ENCODE measurements at regions not wholly inside any gene's neighbourhood (a gene's known extent, or its start where the extent isn't known, plus 50 kb on each side); places are given as distances from the start of the nearest gene placed in this dataset.

- no peak for DNase-seq
Observed at GRCh38 chr5:29367176-29367833, 1826.2 kb upstream of the CDH6 start.

GRCh38 chr5:29351170-29351569, 1842.3 kb upstream of the CDH6 start:
- DNase-seq = no peak

GRCh38 chr5:29337030-29337429, 1856.5 kb upstream of the CDH6 start:
- no peak for DNase-seq

- no peak for DNase-seq
Observed at GRCh38 chr5:29321591-29321990, 1871.9 kb upstream of the CDH6 start.

- no peak for DNase-seq
Observed at GRCh38 chr5:29309359-29309758, 1884.1 kb upstream of the CDH6 start.

GRCh38 chr5:29307478-29307877, 1886.0 kb upstream of the CDH6 start:
- DNase-seq = no peak

GRCh38 chr5:29304545-29304944, 1888.9 kb upstream of the CDH6 start:
- DNase-seq = no peak

GRCh38 chr5:29296548-29296947, 1896.9 kb upstream of the CDH6 start:
- no peak for DNase-seq

GRCh38 chr5:29277642-29278041, 1915.8 kb upstream of the CDH6 start:
- DNase-seq = no peak

GRCh38 chr5:29276371-29276770, 1917.1 kb upstream of the CDH6 start:
- no peak for DNase-seq

- DNase-seq = no peak
Observed at GRCh38 chr5:29263915-29264351, 1929.6 kb upstream of the CDH6 start.

- DNase-seq = no peak
Observed at GRCh38 chr5:29262339-29263123, 1931.0 kb upstream of the CDH6 start.

- DNase-seq = no peak
Observed at GRCh38 chr5:29261213-29261612, 1932.3 kb upstream of the CDH6 start.

GRCh38 chr5:29252390-29252789, 1941.1 kb upstream of the CDH6 start:
- DNase-seq = no peak

GRCh38 chr5:29247346-29248028, 1946.0 kb upstream of the CDH6 start:
- DNase-seq = no peak

GRCh38 chr5:29240379-29240778, 1953.1 kb upstream of the CDH6 start:
- DNase-seq = no peak

GRCh38 chr5:29239606-29240005, 1953.9 kb upstream of the CDH6 start:
- no peak for DNase-seq

GRCh38 chr5:29238115-29238514, 1955.4 kb upstream of the CDH6 start:
- DNase-seq = no peak

- no peak for DNase-seq
Observed at GRCh38 chr5:29231154-29231553, 1962.3 kb upstream of the CDH6 start.

GRCh38 chr5:29230591-29230990, 1962.9 kb upstream of the CDH6 start:
- DNase-seq = no peak

- no peak for DNase-seq
Observed at GRCh38 chr5:29229461-29229860, 1964.0 kb upstream of the CDH6 start.

- no peak for DNase-seq
Observed at GRCh38 chr5:29218138-29218537, 1975.3 kb upstream of the CDH6 start.

GRCh38 chr5:29214839-29215238, 1978.6 kb upstream of the CDH6 start:
- no peak for DNase-seq

GRCh38 chr5:29213475-29213874, 1980.0 kb upstream of the CDH6 start:
- no peak for DNase-seq

Measured in NK-92 treated with Interleukin-12 subunit alpha and Interleukin-12 subunit beta, amount 100 ng/mL, for 24 hours (cell line).